ENCODE measurements at regions not wholly inside any gene's neighbourhood (a gene's known extent, or its start where the extent isn't known, plus 50 kb on each side); places are given as distances from the start of the nearest gene placed in this dataset.

GRCh38 chr13:83332751-83333150, 549.5 kb downstream of the SLITRK1 start:
- TF ChIP-seq, protein P1, sequence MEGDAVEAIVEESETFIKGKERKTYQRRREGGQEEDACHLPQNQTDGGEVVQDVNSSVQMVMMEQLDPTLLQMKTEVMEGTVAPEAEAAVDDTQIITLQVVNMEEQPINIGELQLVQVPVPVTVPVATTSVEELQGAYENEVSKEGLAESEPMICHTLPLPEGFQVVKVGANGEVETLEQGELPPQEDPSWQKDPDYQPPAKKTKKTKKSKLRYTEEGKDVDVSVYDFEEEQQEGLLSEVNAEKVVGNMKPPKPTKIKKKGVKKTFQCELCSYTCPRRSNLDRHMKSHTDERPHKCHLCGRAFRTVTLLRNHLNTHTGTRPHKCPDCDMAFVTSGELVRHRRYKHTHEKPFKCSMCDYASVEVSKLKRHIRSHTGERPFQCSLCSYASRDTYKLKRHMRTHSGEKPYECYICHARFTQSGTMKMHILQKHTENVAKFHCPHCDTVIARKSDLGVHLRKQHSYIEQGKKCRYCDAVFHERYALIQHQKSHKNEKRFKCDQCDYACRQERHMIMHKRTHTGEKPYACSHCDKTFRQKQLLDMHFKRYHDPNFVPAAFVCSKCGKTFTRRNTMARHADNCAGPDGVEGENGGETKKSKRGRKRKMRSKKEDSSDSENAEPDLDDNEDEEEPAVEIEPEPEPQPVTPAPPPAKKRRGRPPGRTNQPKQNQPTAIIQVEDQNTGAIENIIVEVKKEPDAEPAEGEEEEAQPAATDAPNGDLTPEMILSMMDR (IDR thresholded peaks at IDR 0.05; ENCODE audit: poor library complexity, severe bottlenecking), result no peak
- TF ChIP-seq POLR2AphosphoS5 (IDR thresholded peaks at IDR 0.05) (no peak), EP300 (conservative IDR thresholded peaks at IDR 0.05; ENCODE audit: poor library complexity, severe bottlenecking) (no peak), TAF1 (IDR thresholded peaks at IDR 0.05; ENCODE audit: low read depth) (no peak), EZH2 (IDR thresholded peaks at IDR 0.05; ENCODE audit: borderline replicate concordance, insufficient read depth, low read length, poor library complexity, severe bottlenecking) (no peak), SMC3 (conservative IDR thresholded peaks at IDR 0.05; ENCODE audit: poor library complexity) (no peak)
